GM06990 (cell line): ENCODE measurements at regions not wholly inside any gene's neighbourhood (a gene's known extent, or its start where the extent isn't known, plus 50 kb on each side); places are given as distances from the start of the nearest gene placed in this dataset.

Source experiments
- DNase-seq: peaks from one replicate; pipeline ENCODE4 v3.0.0-alpha.2; 2011; ENCODE audit not compliant: insufficient read length; ENCODE audit errors: extremely low read depth
- H3K27me3 ChIP-seq: replicated peaks from 2 replicates; pipeline ENCODE4 v1.6.0; 2011; ENCODE audit warnings: low read length; ENCODE audit not compliant: control insufficient read depth, insufficient read depth
- H3K36me3 ChIP-seq: 2 replicates; pipeline ENCODE4 v1.5.1; 2011; ENCODE audit warnings: low read length; ENCODE audit not compliant: control insufficient read depth, insufficient read depth
- H3K4me3 ChIP-seq: replicated peaks from 2 replicates; pipeline ENCODE4 v1.5.1; 2011; ENCODE audit warnings: low read depth, mild to moderate bottlenecking, control low read depth, low read length
- TF ChIP-seq, protein P1 (sequence below): IDR thresholded peaks from 2 replicates; pipeline ENCODE4 v1.5.1; 2011; ENCODE audit warnings: low read length, control low read depth, mild to moderate bottlenecking, inconsistent platforms; ENCODE audit not compliant: insufficient read depth, poor library complexity, severe bottlenecking

DNA sequence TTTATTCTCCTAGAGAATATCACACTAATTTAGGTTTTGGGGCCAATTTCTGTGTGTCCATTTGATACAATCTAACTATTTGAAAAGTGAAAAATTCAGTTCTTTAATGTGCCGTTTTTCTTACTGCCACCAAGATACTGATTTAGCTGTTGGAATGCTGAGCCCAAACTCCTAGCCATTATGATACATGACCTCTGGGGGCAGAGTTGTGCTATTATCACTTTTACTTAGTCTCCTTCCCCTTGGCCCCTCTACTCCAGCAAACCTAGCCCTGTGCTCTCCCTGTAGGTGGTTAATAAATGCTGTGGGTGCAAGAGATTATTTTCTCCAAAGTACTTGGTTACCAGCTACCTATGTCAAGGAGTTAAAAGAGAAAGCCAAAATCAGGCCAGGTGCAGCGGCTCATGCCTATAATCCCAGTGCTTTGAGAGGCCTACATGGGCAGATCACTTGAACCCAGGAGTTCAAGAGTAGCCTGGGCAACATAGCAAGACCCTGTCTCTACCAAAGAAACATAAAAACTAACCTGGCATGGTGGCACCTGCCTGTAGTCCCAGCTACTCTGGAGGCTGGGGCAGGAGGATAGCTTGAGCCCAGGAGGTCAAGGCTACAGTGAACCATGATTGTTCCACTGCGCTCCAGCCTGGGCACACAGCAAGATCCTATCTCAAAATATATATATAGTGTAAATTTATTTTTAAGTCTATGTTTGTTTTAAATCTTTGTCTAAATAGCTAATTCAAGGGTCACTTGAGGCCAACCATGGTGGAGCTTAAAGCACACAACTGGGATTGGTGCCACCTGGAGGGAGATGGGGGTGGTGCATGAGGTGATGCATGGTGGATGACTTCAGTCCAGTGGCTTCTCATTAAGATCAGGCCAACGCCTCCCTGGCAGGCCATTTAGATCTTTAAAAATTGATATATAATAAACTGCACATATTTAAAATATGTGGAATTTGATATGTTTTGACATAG, 193.2 kb upstream of the PLET1 start:
- TF ChIP-seq, protein P1, sequence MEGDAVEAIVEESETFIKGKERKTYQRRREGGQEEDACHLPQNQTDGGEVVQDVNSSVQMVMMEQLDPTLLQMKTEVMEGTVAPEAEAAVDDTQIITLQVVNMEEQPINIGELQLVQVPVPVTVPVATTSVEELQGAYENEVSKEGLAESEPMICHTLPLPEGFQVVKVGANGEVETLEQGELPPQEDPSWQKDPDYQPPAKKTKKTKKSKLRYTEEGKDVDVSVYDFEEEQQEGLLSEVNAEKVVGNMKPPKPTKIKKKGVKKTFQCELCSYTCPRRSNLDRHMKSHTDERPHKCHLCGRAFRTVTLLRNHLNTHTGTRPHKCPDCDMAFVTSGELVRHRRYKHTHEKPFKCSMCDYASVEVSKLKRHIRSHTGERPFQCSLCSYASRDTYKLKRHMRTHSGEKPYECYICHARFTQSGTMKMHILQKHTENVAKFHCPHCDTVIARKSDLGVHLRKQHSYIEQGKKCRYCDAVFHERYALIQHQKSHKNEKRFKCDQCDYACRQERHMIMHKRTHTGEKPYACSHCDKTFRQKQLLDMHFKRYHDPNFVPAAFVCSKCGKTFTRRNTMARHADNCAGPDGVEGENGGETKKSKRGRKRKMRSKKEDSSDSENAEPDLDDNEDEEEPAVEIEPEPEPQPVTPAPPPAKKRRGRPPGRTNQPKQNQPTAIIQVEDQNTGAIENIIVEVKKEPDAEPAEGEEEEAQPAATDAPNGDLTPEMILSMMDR = peak; percentile 57
- H3K4me3 ChIP-seq = no peak overlapping the region
- H3K27me3 ChIP-seq = no peaks in the 10 kb centered on the region
- no peaks in the 10 kb centered on the region for H3K36me3 ChIP-seq
- no peak for DNase-seq

DNA sequence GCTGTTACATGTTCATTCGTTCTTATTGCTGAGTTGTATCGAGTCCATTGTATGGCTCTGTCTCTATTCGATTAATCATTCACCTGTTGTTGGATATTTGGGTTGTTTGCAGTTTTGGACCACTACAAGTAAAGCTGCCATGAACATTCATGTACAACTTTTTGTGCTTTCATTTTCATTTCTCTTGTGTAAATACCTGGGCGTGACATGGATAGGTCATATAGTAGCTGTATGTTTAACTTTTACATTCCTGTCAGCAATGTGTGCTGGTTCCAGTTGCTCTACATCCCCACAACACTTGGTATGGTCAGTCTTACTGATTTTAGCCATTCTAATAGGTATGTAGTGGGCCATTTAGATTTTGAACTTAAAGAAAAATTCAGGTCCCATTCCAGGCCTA, 194.2 kb upstream of the PLET1 start:
- Histone ChIP-seq H3K4me3 (no peak overlapping the region), H3K27me3 (no peaks in the 10 kb centered on the region), H3K36me3 (no peaks in the 10 kb centered on the region)
- TF ChIP-seq, protein P1 = no peak
- no peak for DNase-seq

DNA sequence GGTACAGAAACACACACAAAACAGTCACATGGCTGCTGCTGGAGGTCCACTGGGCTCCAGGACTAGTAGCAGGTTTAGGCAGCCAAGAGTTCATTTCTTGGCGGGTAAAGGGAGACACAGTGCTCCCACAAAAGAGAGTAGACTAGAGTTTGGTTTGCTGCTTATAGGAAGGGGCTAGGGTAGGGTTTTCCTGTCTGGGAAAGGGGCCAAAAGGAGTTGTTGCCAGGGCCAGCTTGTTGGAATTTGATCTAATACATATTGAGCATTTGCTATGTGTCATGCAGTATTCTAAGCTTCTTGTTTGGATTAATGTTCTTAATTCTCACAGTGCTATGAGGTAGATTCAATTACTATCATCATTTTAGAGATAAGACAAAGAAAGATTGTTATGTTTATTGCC, 195.1 kb upstream of the PLET1 start:
- DNase-seq = no peak
- Histone ChIP-seq H3K4me3 (no peak overlapping the region), H3K27me3 (no peaks in the 10 kb centered on the region), H3K36me3 (no peaks in the 10 kb centered on the region)
- TF ChIP-seq, protein P1 = no peak

DNA sequence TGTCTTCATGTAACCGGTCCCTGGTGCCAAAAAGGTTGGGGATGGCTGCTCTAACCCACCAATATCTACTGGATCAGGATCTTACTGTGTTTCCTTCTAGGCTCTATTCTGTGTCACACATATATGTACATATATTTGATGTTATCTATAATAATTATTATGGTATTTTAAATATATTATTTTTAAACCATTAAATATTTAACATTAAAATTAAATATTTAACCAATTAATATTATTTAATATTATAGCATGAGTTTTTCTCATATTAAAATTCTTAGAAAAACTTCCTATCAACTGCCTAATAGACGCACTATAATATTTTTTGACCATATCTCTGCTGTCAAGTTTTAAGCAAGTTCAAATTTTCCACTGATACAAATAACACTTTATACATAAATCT, 196.9 kb upstream of the PLET1 start:
- TF ChIP-seq, protein P1 = no peak
- no peak overlapping the region for H3K4me3 ChIP-seq

DNA sequence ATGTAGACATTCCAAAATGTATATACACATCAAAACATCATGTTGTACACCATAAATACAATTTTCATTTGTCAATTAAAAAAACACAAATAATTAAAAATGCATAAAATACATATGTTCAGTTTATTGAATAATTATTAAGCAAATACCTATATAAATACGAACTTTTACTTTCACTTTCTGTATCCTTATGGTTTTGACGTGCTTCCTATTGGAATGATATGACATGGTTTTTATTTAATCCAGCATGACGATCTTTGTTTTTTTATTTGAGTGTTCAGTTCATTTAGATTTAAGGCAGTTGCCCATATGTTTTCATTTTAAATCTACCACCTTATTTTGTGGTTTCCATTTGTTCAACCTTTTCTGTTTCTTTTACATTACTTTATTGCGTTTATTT, 198.3 kb upstream of the PLET1 start:
- DNase-seq = no peak
- no peaks in the 10 kb centered on the region for H3K27me3 ChIP-seq
- no peaks in the 10 kb centered on the region for H3K36me3 ChIP-seq
- no peak overlapping the region for H3K4me3 ChIP-seq
- TF ChIP-seq, protein P1 = no peak

More for the DNA sequence above, 196.9 kb upstream of the PLET1 start:
- no peaks in the 10 kb centered on the region for H3K36me3 ChIP-seq
- H3K27me3 ChIP-seq = no peaks in the 10 kb centered on the region
- DNase-seq = no peak
